B cell (primary cell): ENCODE measurements at regions not wholly inside any gene's neighbourhood (a gene's known extent, or its start where the extent isn't known, plus 50 kb on each side); places are given as distances from the start of the nearest gene placed in this dataset.

ENCODE experiments used
- ATAC-seq: fragments of 200-7000 bp; cut with Tn5 transposase; one replicate; pipeline ENCODE4 v1.10.0; 2021; ENCODE audit warnings: low read depth, mild to moderate bottlenecking, moderate number of reproducible peaks, moderate library complexity
- CTCF ChIA-PET: fragments of 350-600 bp; sonication (Branson Sonifier 250); formaldehyde crosslinking; loops from one replicate; lab custom pipeline; 2021; ENCODE audit warnings: antibody characterized with exemption, inconsistent platforms; lab: Charles Lee
- POLR2A ChIA-PET: fragments of 350-600 bp; sonication (Branson Sonifier 250); formaldehyde crosslinking; loops from one replicate; lab custom pipeline; 2021; ENCODE audit warnings: antibody characterized with exemption; lab: Charles Lee
- DNase-seq: peaks from one replicate; pipeline ENCODE4 v3.0.0; 2013
- H2AFZ ChIP-seq: 2 replicates; pipeline ENCODE4 v1.6.1; 2012; ENCODE audit warnings: mild to moderate bottlenecking, low read depth, low read length; ENCODE audit not compliant: insufficient read depth, poor library complexity, severe bottlenecking
- H3K27ac ChIP-seq, 2 donors: 1 replicate in 1 of 2; 2 replicates in 1 of 2; pipeline ENCODE4 v1.5.1; 2012 to 2013; ENCODE audit warnings: low read length in 2 of 2, mild to moderate bottlenecking in 2 of 2, moderate library complexity in 1 of 2
- H3K27me3 ChIP-seq, 4 experiments: fragments of 200-600 bp in 1 of 4; sonication (generic) in 1 of 4; replicated peaks in 1 of 4; 1 replicate in 2 of 4; 2 replicates in 2 of 4; pipeline versions ENCODE4 v1.6.1 to v1.7.0; 2013 to 2016; ENCODE audit warnings: low read length in 3 of 4, mild to moderate bottlenecking in 2 of 4, mixed read lengths in 1 of 4, moderate library complexity in 1 of 4; ENCODE audit not compliant: insufficient read depth in 4 of 4, control insufficient read depth in 3 of 4; ENCODE audit errors: control extremely low read depth in 1 of 4
- H3K36me3 ChIP-seq, 2 experiments: replicated peaks in 1 of 2; 1 replicate in 1 of 2; 2 replicates in 1 of 2; pipeline versions ENCODE4 v1.6.1 to v1.7.1; 2013; ENCODE audit warnings: low read length in 1 of 2; ENCODE audit not compliant: insufficient read depth in 2 of 2, control insufficient read depth in 1 of 2; ENCODE audit errors: control extremely low read depth in 1 of 2, extremely low read depth in 1 of 2
- H3K4me1 ChIP-seq, 2 donors: fragments of 200-600 bp in 1 of 2; sonication (generic) in 1 of 2; 1 replicate in 1 of 2; 2 replicates in 1 of 2; pipeline versions ENCODE4 v1.5.1 to v1.6.1; 2013 to 2017; ENCODE audit warnings: low read length in 2 of 2; ENCODE audit not compliant: control insufficient read depth in 2 of 2, insufficient read depth in 2 of 2
- H3K4me2 ChIP-seq: replicated peaks from 2 replicates; pipeline ENCODE3; 2012; ENCODE audit warnings: mild to moderate bottlenecking, low read depth, low read length; ENCODE audit not compliant: poor library complexity, severe bottlenecking
- H3K4me3 ChIP-seq, 5 experiments: fragments of 200-600 bp in 1 of 5; sonication (generic) in 1 of 5; 1 replicate in 3 of 5; 2 replicates in 2 of 5; pipeline versions ENCODE4 v1.5.1 to v1.7.0; 2011 to 2016; ENCODE audit warnings: low read length in 4 of 5, mild to moderate bottlenecking in 4 of 5, low read depth in 2 of 5, control low read depth in 1 of 5, moderate library complexity in 1 of 5; ENCODE audit not compliant: insufficient read depth in 1 of 5; ENCODE audit errors: control extremely low read depth in 1 of 5, extremely low read depth in 1 of 5
- H3K79me2 ChIP-seq: fragments of 200-600 bp; sonication (generic); one replicate; pipeline ENCODE4 v1.6.0; 2016; ENCODE audit warnings: low read length; ENCODE audit not compliant: control insufficient read depth, insufficient read depth
- H3K9ac ChIP-seq: fragments of 200-600 bp; sonication (generic); 2 replicates; pipeline ENCODE4 v1.6.1; 2017; ENCODE audit warnings: mild to moderate bottlenecking, low read length, moderate library complexity
- H3K9me3 ChIP-seq, 3 donors: one replicate each; pipeline versions ENCODE4 v1.6.1 to v1.7.1; 2013; ENCODE audit warnings: low read length in 2 of 3; ENCODE audit not compliant: control insufficient read depth in 2 of 3, insufficient read depth in 1 of 3; ENCODE audit errors: control extremely low read depth in 1 of 3
- H4K20me1 ChIP-seq: 2 replicates; pipeline ENCODE4 v1.6.0; 2012; ENCODE audit warnings: mild to moderate bottlenecking, low read length; ENCODE audit not compliant: insufficient read depth, control insufficient read depth, poor library complexity, severe bottlenecking
- H3K27ac Mint-ChIP-seq: one replicate; pipeline ENCODE4 v1.8.0; 2021; ENCODE audit warnings: mixed read lengths
- H3K27me3 Mint-ChIP-seq: one replicate; pipeline ENCODE4 v1.8.0; 2021; ENCODE audit warnings: mixed read lengths
- H3K4me1 Mint-ChIP-seq: one replicate; pipeline ENCODE4 v1.8.0; 2021; ENCODE audit warnings: mixed read lengths
- H3K4me3 Mint-ChIP-seq: one replicate; pipeline ENCODE4 v1.8.0; 2021; ENCODE audit warnings: mixed read lengths
- H3K9me3 Mint-ChIP-seq: one replicate; pipeline ENCODE4 v1.8.0; 2022; ENCODE audit warnings: mixed read lengths; ENCODE audit not compliant: insufficient read depth
- EZH2 ChIP-seq: IDR thresholded peaks from 2 replicates; pipeline ENCODE4 v1.6.1; 2012; ENCODE audit warnings: borderline replicate concordance, low read depth, mild to moderate bottlenecking, moderate library complexity, low read length; ENCODE audit not compliant: insufficient read depth, poor library complexity, severe bottlenecking
- WGBS: methylation state at CpG from one replicate; pipeline ENCODE4 v1.1.5; 2013; ENCODE audit warnings: missing lambda C conversion rate; ENCODE audit not compliant: insufficient coverage; 5-methylcytosine and 5-hydroxymethylcytosine counted together
- intact Hi-C: fragments of 100-400 bp; cut with micrococcal nuclease; formaldehyde crosslinking; loops from one replicate; pipeline ENCODE4 v1.10.0; 2022
- TF ChIP-seq, protein P1 (sequence below): fragments of 200-600 bp; IDR thresholded peaks from one replicate; pipeline ENCODE4 v1.8.0; 2022; ENCODE audit warnings: antibody characterized with exemption, mild to moderate bottlenecking

DNA sequence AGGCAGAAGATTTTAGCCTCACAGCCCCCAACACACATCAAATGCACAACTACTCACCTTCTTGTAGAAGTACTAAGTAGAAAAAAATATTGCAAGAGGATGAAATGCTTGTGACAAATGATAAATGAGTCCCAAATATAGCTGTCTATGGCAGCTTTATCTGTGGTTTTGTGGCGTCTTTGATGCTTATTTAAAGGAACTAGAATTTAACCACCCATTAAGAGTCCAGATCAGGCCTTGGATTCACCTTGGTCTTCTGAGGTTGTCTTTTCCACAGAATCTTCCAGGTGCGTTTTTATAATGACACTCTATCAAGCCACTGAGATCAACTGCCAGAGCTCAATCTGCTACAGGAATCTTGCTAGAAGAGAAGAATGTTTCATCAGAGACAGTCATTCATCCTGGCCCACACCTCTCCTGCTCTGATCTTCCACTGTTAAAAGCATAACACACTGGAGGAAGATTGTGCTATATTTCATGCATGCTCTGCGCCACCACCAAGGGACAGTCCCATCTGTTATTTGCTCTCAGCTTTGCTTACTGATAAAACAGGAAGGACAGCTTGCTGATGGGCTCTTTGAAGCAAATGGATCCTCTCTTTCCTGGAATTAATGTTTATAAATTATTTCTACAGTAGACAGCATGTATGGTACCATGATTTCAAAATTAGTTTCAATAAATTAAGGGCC lies 144.1 kb downstream of the SLC7A11 start:
- Histone ChIP-seq H3K4me3 (no peak overlapping the region), H3K9me3 (no peaks in the 10 kb centered on the region), H3K4me1 (no peaks in the 10 kb centered on the region), H3K9ac (no peak overlapping the region), H2AFZ (no peak overlapping the region), H3K4me2 (no peak overlapping the region), H3K27ac (no peak overlapping the region), H4K20me1 (no peaks in the 10 kb centered on the region), H3K79me2 (no peaks in the 10 kb centered on the region), H3K36me3 (no peaks in the 10 kb centered on the region), H3K27me3 (peaks cover 0 to 4% (median 2%) of the 10 kb centered on the region in 4 experiments)
- intact Hi-C loops: no loop called here
- ChIA-PET POLR2A (no interaction called here), CTCF (interaction anchor here (1.9 to 5.6 kb wide), 2 partner anchors 8 to 10 kb away, joined by 6 to 32 read pairs; no protein-coding TSS in a partner anchor)
- no CpG with 5 or more reads among the region's 3 CpGs for WGBS
- ATAC-seq (no peak), DNase-seq (no peak)
- TF ChIP-seq EZH2: no peak
- TF ChIP-seq, protein P1, sequence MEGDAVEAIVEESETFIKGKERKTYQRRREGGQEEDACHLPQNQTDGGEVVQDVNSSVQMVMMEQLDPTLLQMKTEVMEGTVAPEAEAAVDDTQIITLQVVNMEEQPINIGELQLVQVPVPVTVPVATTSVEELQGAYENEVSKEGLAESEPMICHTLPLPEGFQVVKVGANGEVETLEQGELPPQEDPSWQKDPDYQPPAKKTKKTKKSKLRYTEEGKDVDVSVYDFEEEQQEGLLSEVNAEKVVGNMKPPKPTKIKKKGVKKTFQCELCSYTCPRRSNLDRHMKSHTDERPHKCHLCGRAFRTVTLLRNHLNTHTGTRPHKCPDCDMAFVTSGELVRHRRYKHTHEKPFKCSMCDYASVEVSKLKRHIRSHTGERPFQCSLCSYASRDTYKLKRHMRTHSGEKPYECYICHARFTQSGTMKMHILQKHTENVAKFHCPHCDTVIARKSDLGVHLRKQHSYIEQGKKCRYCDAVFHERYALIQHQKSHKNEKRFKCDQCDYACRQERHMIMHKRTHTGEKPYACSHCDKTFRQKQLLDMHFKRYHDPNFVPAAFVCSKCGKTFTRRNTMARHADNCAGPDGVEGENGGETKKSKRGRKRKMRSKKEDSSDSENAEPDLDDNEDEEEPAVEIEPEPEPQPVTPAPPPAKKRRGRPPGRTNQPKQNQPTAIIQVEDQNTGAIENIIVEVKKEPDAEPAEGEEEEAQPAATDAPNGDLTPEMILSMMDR: no peak
- peaks cover 4% of the 10 kb centered on the region for H3K4me1 Mint-ChIP-seq
- H3K27ac Mint-ChIP-seq: no peak overlapping the region
- H3K27me3 Mint-ChIP-seq: peaks cover 18% of the 10 kb centered on the region
- no peak overlapping the region for H3K4me3 Mint-ChIP-seq
- no peaks in the 10 kb centered on the region for H3K9me3 Mint-ChIP-seq

- no peak overlapping the region for H3K4me2 ChIP-seq
- no peak overlapping the region for H3K9ac ChIP-seq
- peaks cover 24% of the 10 kb centered on the region for H3K27me3 Mint-ChIP-seq
- peaks cover 4% of the 10 kb centered on the region for H3K4me1 Mint-ChIP-seq
- H3K27me3 ChIP-seq: peaks cover 0 to 5% (median 0%) of the 10 kb centered on the region in 4 experiments
- DNase-seq (no peak), ATAC-seq (no peak)
- no peaks in the 10 kb centered on the region for H3K79me2 ChIP-seq
- H3K4me3 ChIP-seq: no peak overlapping the region
- no peak overlapping the region for H3K27ac ChIP-seq
- no peaks in the 10 kb centered on the region for H3K4me1 ChIP-seq
- intact Hi-C loops: no loop called here
- H4K20me1 ChIP-seq: no peaks in the 10 kb centered on the region
- TF ChIP-seq, protein P1: no peak
- no peak for TF ChIP-seq EZH2
- ChIA-PET CTCF (no interaction called here), POLR2A (no interaction called here)
- 94% methylated on average over 3 of the region's 4 CpGs for WGBS
- H3K36me3 ChIP-seq: no peaks in the 10 kb centered on the region
- no peak overlapping the region for H3K4me3 Mint-ChIP-seq
- H3K27ac Mint-ChIP-seq: no peak overlapping the region
- no peak overlapping the region for H2AFZ ChIP-seq
- H3K9me3 Mint-ChIP-seq: no peaks in the 10 kb centered on the region
- H3K9me3 ChIP-seq: no peaks in the 10 kb centered on the region
Measured at GRCh38 chr4:138096384-138097062, 145.6 kb downstream of the SLC7A11 start.
